Stimulated activated CD4-positive, alpha-beta T cell treated with anti-CD3 and anti-CD28 coated beads, Interleukin-12 subunit alpha, Interleukin-12 subunit beta, amount 100 ng/mL, for 48 hours (primary cell): ENCODE measurements at regions not wholly inside any gene's neighbourhood (a gene's known extent, or its start where the extent isn't known, plus 50 kb on each side); places are given as distances from the start of the nearest gene placed in this dataset.

ENCODE experiments used
- DNase-seq, 3 donors: peaks; one replicate each; pipeline ENCODE4 v3.0.0-alpha.2; 2020; ENCODE audit warnings: low read depth in 2 of 3, low spot score in 1 of 3

GRCh38 chr5:1669276-1670155, 130.1 kb downstream of the MRPL36 start:
- DNase-seq, result no peak

GRCh38 chr5:1668141-1668721, 131.4 kb downstream of the MRPL36 start:
- no peak for DNase-seq

GRCh38 chr5:1667648-1668140, 131.9 kb downstream of the MRPL36 start:
- no peak for DNase-seq

- peak in 2 of 3 donors; percentile 35 to 42 for DNase-seq
These were observed 132.6 kb downstream of the MRPL36 start for GRCh38 chr5:1666812-1667588.

GRCh38 chr5:1666221-1666620, 133.4 kb downstream of the MRPL36 start:
- DNase-seq, result no peak

- no peak for DNase-seq
These were observed 133.8 kb downstream of the MRPL36 start for GRCh38 chr5:1665803-1666202.

- no peak for DNase-seq
These were observed 134.4 kb downstream of the MRPL36 start for GRCh38 chr5:1665231-1665630.

GRCh38 chr5:1663186-1663585, 136.5 kb downstream of the MRPL36 start:
- no peak for DNase-seq

- DNase-seq, result no peak
These were observed 137.0 kb downstream of the MRPL36 start for GRCh38 chr5:1662559-1663085.

- no peak for DNase-seq
These were observed 137.6 kb downstream of the MRPL36 start for GRCh38 chr5:1661831-1662558.

- no peak for DNase-seq
These were observed 137.6 kb upstream of the LPCAT1 start for GRCh38 chr5:1661311-1661710.

GRCh38 chr5:1660511-1660910, 136.8 kb upstream of the LPCAT1 start:
- no peak for DNase-seq

GRCh38 chr5:1660001-1660400, 136.2 kb upstream of the LPCAT1 start:
- no peak for DNase-seq

GRCh38 chr5:1659100-1659981, 135.6 kb upstream of the LPCAT1 start:
- DNase-seq, result no peak

GRCh38 chr5:1658665-1659064, 134.9 kb upstream of the LPCAT1 start:
- no peak for DNase-seq

GRCh38 chr5:1657161-1657741, 133.5 kb upstream of the LPCAT1 start:
- no peak for DNase-seq

GRCh38 chr5:1656271-1656975, 132.7 kb upstream of the LPCAT1 start:
- DNase-seq, result no peak

GRCh38 chr5:1655496-1656270, 131.9 kb upstream of the LPCAT1 start:
- DNase-seq, result no peak
